GM23338 (cell line): ENCODE measurements at regions not wholly inside any gene's neighbourhood (a gene's known extent, or its start where the extent isn't known, plus 50 kb on each side); places are given as distances from the start of the nearest gene placed in this dataset.
A peak's percentile ranks its signal among the peaks of the same experiment; 100 is the strongest.

Source experiments
- ATAC-seq: fragments of 200-7000 bp; cut with Tn5 transposase; 3 replicates; pipeline ENCODE4 v1.9.1; 2020
- DNase-seq: peaks from one replicate; pipeline ENCODE4 v3.0.0-alpha.2; 2015; ENCODE audit warnings: low spot score
- H2AFZ ChIP-seq: fragments of 200-600 bp; sonication (generic); 2 replicates; pipeline ENCODE4 v1.8.0; 2016; ENCODE audit warnings: antibody characterized with exemption, mild to moderate bottlenecking, moderate library complexity
- H3F3A ChIP-seq: fragments of 200-600 bp; sonication (generic); replicated peaks from 2 replicates; pipeline ENCODE4 v1.8.0; 2017; ENCODE audit warnings: antibody characterized with exemption, mixed run types, low read depth
- H3K27ac ChIP-seq: fragments of 200-600 bp; sonication (generic); 2 replicates; pipeline ENCODE4 v1.6.1; 2016; ENCODE audit warnings: low read depth
- H3K27me3 ChIP-seq: fragments of 200-600 bp; sonication (generic); 2 replicates; pipeline ENCODE4 v1.8.0; 2016; ENCODE audit warnings: mild to moderate bottlenecking, mixed run types, moderate library complexity; ENCODE audit not compliant: insufficient read depth
- H3K36me3 ChIP-seq: fragments of 200-600 bp; sonication (generic); 2 replicates; pipeline ENCODE4 v1.8.0; 2016; ENCODE audit warnings: mild to moderate bottlenecking; ENCODE audit not compliant: insufficient read depth
- H3K4me1 ChIP-seq: fragments of 200-600 bp; sonication (generic); 2 replicates; pipeline ENCODE4 v1.8.0; 2016; ENCODE audit warnings: mild to moderate bottlenecking, moderate library complexity; ENCODE audit not compliant: insufficient read depth
- H3K4me2 ChIP-seq: fragments of 200-600 bp; sonication (generic); 2 replicates; pipeline ENCODE4 v1.7.1; 2017; ENCODE audit warnings: mixed run types
- H3K4me3 ChIP-seq: fragments of 200-600 bp; sonication (generic); 2 replicates; pipeline ENCODE4 v1.6.1; 2016; ENCODE audit warnings: mixed run types
- H3K79me2 ChIP-seq: fragments of 200-600 bp; sonication (generic); replicated peaks from 2 replicates; pipeline ENCODE4 v1.8.0; 2017; ENCODE audit warnings: mild to moderate bottlenecking; ENCODE audit not compliant: insufficient read depth
- H3K9me2 ChIP-seq: fragments of 200-600 bp; sonication (generic); 2 replicates; pipeline ENCODE4 v1.8.0; 2017; ENCODE audit not compliant: insufficient read depth
- H4K20me1 ChIP-seq: fragments of 200-600 bp; sonication (generic); replicated peaks from 2 replicates; pipeline ENCODE4 v1.8.0; 2017; ENCODE audit warnings: mild to moderate bottlenecking; ENCODE audit not compliant: insufficient read depth
- H3K27ac Mint-ChIP-seq: 2 replicates; pipeline ENCODE4 v1.8.0; 2020; ENCODE audit warnings: inconsistent platforms, mild to moderate bottlenecking, moderate library complexity, mixed read lengths
- H3K27me3 Mint-ChIP-seq: 3 replicates; pipeline ENCODE4 v1.8.0; 2022; ENCODE audit warnings: low read depth, mild to moderate bottlenecking, moderate library complexity, mixed read lengths, inconsistent platforms; ENCODE audit not compliant: insufficient read depth, poor library complexity
- H3K36me3 Mint-ChIP-seq: 3 replicates; pipeline ENCODE4 v1.8.0; 2021; ENCODE audit warnings: low read depth, mild to moderate bottlenecking, inconsistent platforms, moderate library complexity, mixed read lengths
- H3K4me1 Mint-ChIP-seq: 3 replicates; pipeline ENCODE4 v1.8.0; 2020; ENCODE audit warnings: mild to moderate bottlenecking, inconsistent platforms, mixed read lengths
- H3K4me3 Mint-ChIP-seq: 3 replicates; pipeline ENCODE4 v1.8.0; 2021; ENCODE audit warnings: moderate library complexity, mild to moderate bottlenecking, inconsistent platforms, mixed read lengths
- H3K9me3 Mint-ChIP-seq: 3 replicates; pipeline ENCODE4 v1.8.0; 2020; ENCODE audit warnings: moderate library complexity, mild to moderate bottlenecking, inconsistent platforms, mixed read lengths
- EZH2 ChIP-seq: fragments of 200-600 bp; sonication (generic); IDR thresholded peaks from one replicate; pipeline ENCODE4 v1.8.0; 2017; ENCODE audit warnings: antibody characterized with exemption, mild to moderate bottlenecking, low read depth; ENCODE audit not compliant: unreplicated experiment
- JUNB ChIP-seq: IDR thresholded peaks from one replicate; pipeline ENCODE4 v1.6.1; 2016; ENCODE audit warnings: antibody characterized with exemption; ENCODE audit not compliant: unreplicated experiment
- NANOG ChIP-seq: IDR thresholded peaks from 2 replicates; pipeline ENCODE4 v1.6.1; 2016; ENCODE audit warnings: antibody characterized with exemption, borderline replicate concordance
- POLR2AphosphoS5 ChIP-seq: IDR thresholded peaks from 2 replicates; pipeline ENCODE4 v1.6.1; 2016; ENCODE audit warnings: antibody characterized with exemption, low read depth
- ZNF331 ChIP-seq: fragments of 250-450 bp; sonication (Bioruptor Pico); IDR thresholded peaks from 2 replicates; pipeline ENCODE4 v1.5.0; 2020; ENCODE audit warnings: low read depth, mild to moderate bottlenecking, moderate library complexity
- TF ChIP-seq, protein P1 (sequence below), 2 experiments: fragments of 200-600 bp in 1 of 2; sonication (generic) in 1 of 2; conservative IDR thresholded peaks; 2 replicates each; pipeline versions ENCODE4 v1.5.1 to v1.6.1; 2016 to 2017; ENCODE audit warnings: antibody characterized with exemption in 2 of 2, low read depth in 2 of 2, mild to moderate bottlenecking in 2 of 2, moderate library complexity in 1 of 2
- TF ChIP-seq, protein P2 (sequence below): fragments of 250-450 bp; sonication (Bioruptor Pico); IDR thresholded peaks from 2 replicates; pipeline ENCODE4 v1.5.0; 2020; ENCODE audit warnings: mild to moderate bottlenecking, moderate library complexity
- TF ChIP-seq, protein P3 (sequence below): IDR thresholded peaks from 2 replicates; pipeline ENCODE4 v1.6.1; 2016; ENCODE audit warnings: antibody characterized with exemption
- TF ChIP-seq, protein P4 (sequence below): IDR thresholded peaks from one replicate; pipeline ENCODE4 v1.6.1; 2018; ENCODE audit warnings: antibody characterized with exemption; ENCODE audit not compliant: unreplicated experiment

DNA sequence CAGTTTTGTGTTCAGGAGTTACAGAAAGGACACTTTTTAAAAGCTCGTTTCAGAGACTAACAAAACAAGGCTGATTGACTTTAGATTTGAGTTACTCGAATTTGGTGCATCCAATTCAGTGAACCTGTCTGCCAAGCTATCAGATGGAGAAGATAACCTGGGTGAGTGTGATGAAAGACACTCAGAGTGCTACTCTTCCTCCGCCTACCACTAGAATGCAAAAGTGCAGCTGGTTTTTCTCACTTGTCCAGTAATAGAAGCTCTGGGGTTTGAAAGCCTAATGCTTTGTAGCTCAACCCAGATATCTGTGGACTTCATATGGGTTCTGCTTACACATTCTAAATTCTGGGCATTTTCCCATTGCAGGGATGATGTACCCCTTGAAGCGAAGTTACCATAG lies 82.8 kb upstream of the NPY start (continued):
- TF ChIP-seq, protein P1, sequence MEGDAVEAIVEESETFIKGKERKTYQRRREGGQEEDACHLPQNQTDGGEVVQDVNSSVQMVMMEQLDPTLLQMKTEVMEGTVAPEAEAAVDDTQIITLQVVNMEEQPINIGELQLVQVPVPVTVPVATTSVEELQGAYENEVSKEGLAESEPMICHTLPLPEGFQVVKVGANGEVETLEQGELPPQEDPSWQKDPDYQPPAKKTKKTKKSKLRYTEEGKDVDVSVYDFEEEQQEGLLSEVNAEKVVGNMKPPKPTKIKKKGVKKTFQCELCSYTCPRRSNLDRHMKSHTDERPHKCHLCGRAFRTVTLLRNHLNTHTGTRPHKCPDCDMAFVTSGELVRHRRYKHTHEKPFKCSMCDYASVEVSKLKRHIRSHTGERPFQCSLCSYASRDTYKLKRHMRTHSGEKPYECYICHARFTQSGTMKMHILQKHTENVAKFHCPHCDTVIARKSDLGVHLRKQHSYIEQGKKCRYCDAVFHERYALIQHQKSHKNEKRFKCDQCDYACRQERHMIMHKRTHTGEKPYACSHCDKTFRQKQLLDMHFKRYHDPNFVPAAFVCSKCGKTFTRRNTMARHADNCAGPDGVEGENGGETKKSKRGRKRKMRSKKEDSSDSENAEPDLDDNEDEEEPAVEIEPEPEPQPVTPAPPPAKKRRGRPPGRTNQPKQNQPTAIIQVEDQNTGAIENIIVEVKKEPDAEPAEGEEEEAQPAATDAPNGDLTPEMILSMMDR (conservative IDR thresholded peaks at IDR 0.05; ENCODE audit: low read depth in 2 of 2): no peak
- TF ChIP-seq ZNF331 (CRISPR knock-in tag) (no peak), NANOG (no peak), JUNB (no peak)
- TF ChIP-seq, protein P2, sequence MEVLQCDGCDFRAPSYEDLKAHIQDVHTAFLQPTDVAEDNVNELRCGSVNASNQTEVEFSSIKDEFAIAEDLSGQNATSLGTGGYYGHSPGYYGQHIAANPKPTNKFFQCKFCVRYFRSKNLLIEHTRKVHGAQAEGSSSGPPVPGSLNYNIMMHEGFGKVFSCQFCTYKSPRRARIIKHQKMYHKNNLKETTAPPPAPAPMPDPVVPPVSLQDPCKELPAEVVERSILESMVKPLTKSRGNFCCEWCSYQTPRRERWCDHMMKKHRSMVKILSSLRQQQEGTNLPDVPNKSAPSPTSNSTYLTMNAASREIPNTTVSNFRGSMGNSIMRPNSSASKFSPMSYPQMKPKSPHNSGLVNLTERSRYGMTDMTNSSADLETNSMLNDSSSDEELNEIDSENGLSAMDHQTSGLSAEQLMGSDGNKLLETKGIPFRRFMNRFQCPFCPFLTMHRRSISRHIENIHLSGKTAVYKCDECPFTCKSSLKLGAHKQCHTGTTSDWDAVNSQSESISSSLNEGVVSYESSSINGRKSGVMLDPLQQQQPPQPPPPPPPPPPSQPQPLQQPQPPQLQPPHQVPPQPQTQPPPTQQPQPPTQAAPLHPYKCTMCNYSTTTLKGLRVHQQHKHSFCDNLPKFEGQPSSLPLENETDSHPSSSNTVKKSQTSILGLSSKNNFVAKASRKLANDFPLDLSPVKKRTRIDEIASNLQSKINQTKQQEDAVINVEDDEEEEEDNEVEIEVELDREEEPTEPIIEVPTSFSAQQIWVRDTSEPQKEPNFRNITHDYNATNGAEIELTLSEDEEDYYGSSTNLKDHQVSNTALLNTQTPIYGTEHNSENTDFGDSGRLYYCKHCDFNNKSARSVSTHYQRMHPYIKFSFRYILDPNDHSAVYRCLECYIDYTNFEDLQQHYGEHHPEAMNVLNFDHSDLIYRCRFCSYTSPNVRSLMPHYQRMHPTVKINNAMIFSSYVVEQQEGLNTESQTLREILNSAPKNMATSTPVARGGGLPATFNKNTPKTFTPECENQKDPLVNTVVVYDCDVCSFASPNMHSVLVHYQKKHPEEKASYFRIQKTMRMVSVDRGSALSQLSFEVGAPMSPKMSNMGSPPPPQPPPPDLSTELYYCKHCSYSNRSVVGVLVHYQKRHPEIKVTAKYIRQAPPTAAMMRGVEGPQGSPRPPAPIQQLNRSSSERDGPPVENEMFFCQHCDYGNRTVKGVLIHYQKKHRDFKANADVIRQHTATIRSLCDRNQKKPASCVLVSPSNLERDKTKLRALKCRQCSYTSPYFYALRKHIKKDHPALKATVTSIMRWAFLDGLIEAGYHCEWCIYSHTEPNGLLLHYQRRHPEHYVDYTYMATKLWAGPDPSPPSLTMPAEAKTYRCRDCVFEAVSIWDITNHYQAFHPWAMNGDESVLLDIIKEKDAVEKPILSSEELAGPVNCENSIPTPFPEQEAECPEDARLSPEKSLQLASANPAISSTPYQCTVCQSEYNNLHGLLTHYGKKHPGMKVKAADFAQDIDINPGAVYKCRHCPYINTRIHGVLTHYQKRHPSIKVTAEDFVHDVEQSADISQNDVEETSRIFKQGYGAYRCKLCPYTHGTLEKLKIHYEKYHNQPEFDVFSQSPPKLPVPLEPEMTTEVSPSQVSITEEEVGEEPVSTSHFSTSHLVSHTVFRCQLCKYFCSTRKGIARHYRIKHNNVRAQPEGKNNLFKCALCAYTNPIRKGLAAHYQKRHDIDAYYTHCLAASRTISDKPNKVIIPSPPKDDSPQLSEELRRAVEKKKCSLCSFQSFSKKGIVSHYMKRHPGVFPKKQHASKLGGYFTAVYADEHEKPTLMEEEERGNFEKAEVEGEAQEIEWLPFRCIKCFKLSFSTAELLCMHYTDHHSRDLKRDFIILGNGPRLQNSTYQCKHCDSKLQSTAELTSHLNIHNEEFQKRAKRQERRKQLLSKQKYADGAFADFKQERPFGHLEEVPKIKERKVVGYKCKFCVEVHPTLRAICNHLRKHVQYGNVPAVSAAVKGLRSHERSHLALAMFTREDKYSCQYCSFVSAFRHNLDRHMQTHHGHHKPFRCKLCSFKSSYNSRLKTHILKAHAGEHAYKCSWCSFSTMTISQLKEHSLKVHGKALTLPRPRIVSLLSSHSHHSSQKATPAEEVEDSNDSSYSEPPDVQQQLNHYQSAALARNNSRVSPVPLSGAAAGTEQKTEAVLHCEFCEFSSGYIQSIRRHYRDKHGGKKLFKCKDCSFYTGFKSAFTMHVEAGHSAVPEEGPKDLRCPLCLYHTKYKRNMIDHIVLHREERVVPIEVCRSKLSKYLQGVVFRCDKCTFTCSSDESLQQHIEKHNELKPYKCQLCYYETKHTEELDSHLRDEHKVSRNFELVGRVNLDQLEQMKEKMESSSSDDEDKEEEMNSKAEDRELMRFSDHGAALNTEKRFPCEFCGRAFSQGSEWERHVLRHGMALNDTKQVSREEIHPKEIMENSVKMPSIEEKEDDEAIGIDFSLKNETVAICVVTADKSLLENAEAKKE: no peak

DNA sequence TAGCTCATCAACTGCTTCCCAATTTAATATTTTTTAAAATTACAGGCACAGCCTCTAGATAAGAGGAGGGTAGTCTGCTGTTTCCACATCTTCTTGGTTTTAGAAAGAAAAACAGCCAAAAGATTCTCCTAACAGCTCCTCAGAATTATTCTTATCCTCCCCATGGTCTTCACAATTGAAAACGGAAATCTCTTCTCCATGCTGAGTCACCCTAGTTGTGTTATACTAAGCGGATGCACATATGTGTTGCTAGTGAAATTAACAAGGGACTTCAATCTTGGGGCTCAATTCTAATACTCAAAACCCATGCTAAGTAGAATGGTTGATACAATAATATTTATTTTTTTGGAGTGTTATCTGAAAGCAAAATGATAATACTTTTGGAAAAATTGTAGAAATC lies 71.9 kb upstream of the NPY start:
- Mint-ChIP-seq H3K9me3 (no peaks in the 10 kb centered on the region), H3K36me3 (no peaks in the 10 kb centered on the region), H3K27me3 (no peaks in the 10 kb centered on the region), H3K4me1 (peaks cover 11% of the 10 kb centered on the region), H3K27ac (peak overlapping the region; percentile 75; the same call in 1 of the 2 replicates), H3K4me3 (no peak overlapping the region)
- H3K27me3 ChIP-seq: no peaks in the 10 kb centered on the region
- no peaks in the 10 kb centered on the region for H3K36me3 ChIP-seq
- H3K9me2 ChIP-seq: peaks cover 10% of the 10 kb centered on the region; the same call in 1 of the 2 replicates
- H3K4me3 ChIP-seq: no peak overlapping the region
- ATAC-seq: no peak
- H3K79me2 ChIP-seq: no peaks in the 10 kb centered on the region
- H3K4me1 ChIP-seq: peaks cover 7% of the 10 kb centered on the region; the same call in 1 of the 2 replicates
- no peak for DNase-seq
- no peak overlapping the region for H3K27ac ChIP-seq
- H2AFZ ChIP-seq: no peak overlapping the region
- H3F3A ChIP-seq: no peaks in the 10 kb centered on the region
- no peak overlapping the region for H3K4me2 ChIP-seq
- no peaks in the 10 kb centered on the region for H4K20me1 ChIP-seq
- TF ChIP-seq POLR2AphosphoS5: no peak
- TF ChIP-seq, protein P3, sequence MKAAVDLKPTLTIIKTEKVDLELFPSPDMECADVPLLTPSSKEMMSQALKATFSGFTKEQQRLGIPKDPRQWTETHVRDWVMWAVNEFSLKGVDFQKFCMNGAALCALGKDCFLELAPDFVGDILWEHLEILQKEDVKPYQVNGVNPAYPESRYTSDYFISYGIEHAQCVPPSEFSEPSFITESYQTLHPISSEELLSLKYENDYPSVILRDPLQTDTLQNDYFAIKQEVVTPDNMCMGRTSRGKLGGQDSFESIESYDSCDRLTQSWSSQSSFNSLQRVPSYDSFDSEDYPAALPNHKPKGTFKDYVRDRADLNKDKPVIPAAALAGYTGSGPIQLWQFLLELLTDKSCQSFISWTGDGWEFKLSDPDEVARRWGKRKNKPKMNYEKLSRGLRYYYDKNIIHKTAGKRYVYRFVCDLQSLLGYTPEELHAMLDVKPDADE: no peak
- no peak for TF ChIP-seq JUNB
- TF ChIP-seq, protein P1 (conservative IDR thresholded peaks at IDR 0.05; ENCODE audit: low read depth in 2 of 2): no peak
- TF ChIP-seq, protein P4, sequence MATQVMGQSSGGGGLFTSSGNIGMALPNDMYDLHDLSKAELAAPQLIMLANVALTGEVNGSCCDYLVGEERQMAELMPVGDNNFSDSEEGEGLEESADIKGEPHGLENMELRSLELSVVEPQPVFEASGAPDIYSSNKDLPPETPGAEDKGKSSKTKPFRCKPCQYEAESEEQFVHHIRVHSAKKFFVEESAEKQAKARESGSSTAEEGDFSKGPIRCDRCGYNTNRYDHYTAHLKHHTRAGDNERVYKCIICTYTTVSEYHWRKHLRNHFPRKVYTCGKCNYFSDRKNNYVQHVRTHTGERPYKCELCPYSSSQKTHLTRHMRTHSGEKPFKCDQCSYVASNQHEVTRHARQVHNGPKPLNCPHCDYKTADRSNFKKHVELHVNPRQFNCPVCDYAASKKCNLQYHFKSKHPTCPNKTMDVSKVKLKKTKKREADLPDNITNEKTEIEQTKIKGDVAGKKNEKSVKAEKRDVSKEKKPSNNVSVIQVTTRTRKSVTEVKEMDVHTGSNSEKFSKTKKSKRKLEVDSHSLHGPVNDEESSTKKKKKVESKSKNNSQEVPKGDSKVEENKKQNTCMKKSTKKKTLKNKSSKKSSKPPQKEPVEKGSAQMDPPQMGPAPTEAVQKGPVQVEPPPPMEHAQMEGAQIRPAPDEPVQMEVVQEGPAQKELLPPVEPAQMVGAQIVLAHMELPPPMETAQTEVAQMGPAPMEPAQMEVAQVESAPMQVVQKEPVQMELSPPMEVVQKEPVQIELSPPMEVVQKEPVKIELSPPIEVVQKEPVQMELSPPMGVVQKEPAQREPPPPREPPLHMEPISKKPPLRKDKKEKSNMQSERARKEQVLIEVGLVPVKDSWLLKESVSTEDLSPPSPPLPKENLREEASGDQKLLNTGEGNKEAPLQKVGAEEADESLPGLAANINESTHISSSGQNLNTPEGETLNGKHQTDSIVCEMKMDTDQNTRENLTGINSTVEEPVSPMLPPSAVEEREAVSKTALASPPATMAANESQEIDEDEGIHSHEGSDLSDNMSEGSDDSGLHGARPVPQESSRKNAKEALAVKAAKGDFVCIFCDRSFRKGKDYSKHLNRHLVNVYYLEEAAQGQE: no peak
- TF ChIP-seq EZH2: no peak
- TF ChIP-seq NANOG: no peak
